HG02885 (cell line): ENCODE measurements at regions not wholly inside any gene's neighbourhood (a gene's known extent, or its start where the extent isn't known, plus 50 kb on each side); places are given as distances from the start of the nearest gene placed in this dataset.
"Not testable (repeated sequence)": the region's sequence is repeated elsewhere in the genome, so short reads cannot be mapped to it uniquely, and the experiment has no call there.

ENCODE experiments used
- ATAC-seq: cut with Tn5 transposase; IDR thresholded peaks from one replicate; pipeline ENCODE4 v1.9.1; 2021; ENCODE audit warnings: mild to moderate bottlenecking; ENCODE audit not compliant: unreplicated experiment, poor library complexity

DNA sequence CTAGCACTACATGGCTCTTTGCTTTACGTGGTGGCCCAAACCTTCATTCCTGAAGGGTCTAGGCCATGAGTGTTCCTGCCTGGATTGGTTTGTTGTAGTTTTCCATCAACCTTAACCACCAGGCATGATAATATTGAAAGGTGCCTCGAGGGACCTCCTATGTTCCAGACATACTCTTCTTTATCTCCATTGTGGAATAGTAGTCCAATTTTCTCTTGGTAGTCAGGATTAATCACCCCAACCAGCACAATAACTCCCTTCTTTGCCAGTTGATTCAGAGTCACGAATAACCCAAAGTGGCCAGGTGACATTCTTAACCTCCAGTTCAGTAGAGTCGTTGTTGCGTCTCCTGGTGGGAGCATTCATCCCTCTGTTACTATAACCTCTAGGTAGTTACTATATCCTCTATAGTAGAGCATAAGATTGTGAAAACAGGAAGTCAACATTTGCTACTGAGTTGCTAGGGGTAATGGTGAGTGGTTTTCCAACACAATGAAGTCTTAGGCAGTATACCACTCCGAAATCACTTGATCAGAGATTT is 88.1 kb upstream of the FAM240B start:
- ATAC-seq, result not testable (repeated sequence)

GRCh38 chr9:38771593-38771992 is 51.7 kb upstream of the FAM240B start:
- no peak for ATAC-seq
